CD4-positive, alpha-beta T cell (primary cell): ENCODE measurements at regions not wholly inside any gene's neighbourhood (a gene's known extent, or its start where the extent isn't known, plus 50 kb on each side); places are given as distances from the start of the nearest gene placed in this dataset.

Experiments used
- ATAC-seq: fragments of 200-7000 bp; cut with Tn5 transposase; one replicate; pipeline ENCODE4 v1.10.0; 2022; ENCODE audit warnings: mild to moderate bottlenecking; ENCODE audit not compliant: poor library complexity
- CTCF ChIA-PET: fragments of 350-600 bp; sonication (Branson Sonifier 250); formaldehyde crosslinking; loops from one replicate; lab custom pipeline; 2021; ENCODE audit warnings: antibody characterized with exemption, inconsistent platforms; lab: Charles Lee
- POLR2A ChIA-PET: fragments of 350-600 bp; sonication (Branson Sonifier 250); formaldehyde crosslinking; loops from one replicate; lab custom pipeline; 2021; ENCODE audit warnings: antibody characterized with exemption, inconsistent platforms; lab: Charles Lee
- DNase-seq, 14 experiments: peaks; one replicate each; pipeline ENCODE4 v3.0.0-alpha.2; 2013 to 2020; ENCODE audit warnings: mixed read lengths in 2 of 14
- H3K27ac ChIP-seq, 2 donors: one replicate each; pipeline versions ENCODE4 v1.5.1 to v1.7.0; 2013; ENCODE audit warnings: low read length in 2 of 2, low read depth in 1 of 2, mild to moderate bottlenecking in 1 of 2
- H3K27me3 ChIP-seq, 2 experiments: 1 replicate in 1 of 2; 2 replicates in 1 of 2; pipeline versions ENCODE4 v1.6.1 to v1.7.0; 2013; ENCODE audit warnings: low read length in 2 of 2, control low read depth in 1 of 2, mild to moderate bottlenecking in 1 of 2, moderate library complexity in 1 of 2; ENCODE audit not compliant: insufficient read depth in 2 of 2, control insufficient read depth in 1 of 2
- H3K36me3 ChIP-seq: one replicate; pipeline ENCODE4 v1.6.1; 2013; ENCODE audit warnings: low read length, control low read depth; ENCODE audit not compliant: insufficient read depth
- H3K4me1 ChIP-seq: one replicate; pipeline ENCODE4 v1.6.1; 2013; ENCODE audit warnings: low read length, control low read depth; ENCODE audit not compliant: insufficient read depth
- H3K4me3 ChIP-seq: one replicate; pipeline ENCODE4 v1.5.1; 2013; ENCODE audit warnings: mild to moderate bottlenecking, low read length, moderate library complexity
- H3K9me3 ChIP-seq, 2 experiments: 1 replicate in 1 of 2; 2 replicates in 1 of 2; pipeline versions ENCODE4 v1.6.1 to v1.7.0; 2013; ENCODE audit warnings: low read length in 2 of 2, mild to moderate bottlenecking in 2 of 2, control low read depth in 1 of 2, moderate library complexity in 1 of 2; ENCODE audit not compliant: control insufficient read depth in 1 of 2, insufficient read depth in 1 of 2
- H3K27ac Mint-ChIP-seq: one replicate; pipeline ENCODE4 v1.8.0; 2020; ENCODE audit warnings: mixed read lengths
- H3K27me3 Mint-ChIP-seq: one replicate; pipeline ENCODE4 v1.8.0; 2021; ENCODE audit warnings: mixed read lengths
- H3K36me3 Mint-ChIP-seq: one replicate; pipeline ENCODE4 v1.8.0; 2021; ENCODE audit warnings: low read depth, mixed read lengths
- H3K4me1 Mint-ChIP-seq: one replicate; pipeline ENCODE4 v1.8.0; 2021; ENCODE audit warnings: low read depth, mixed read lengths
- H3K4me3 Mint-ChIP-seq: one replicate; pipeline ENCODE4 v1.8.0; 2020; ENCODE audit warnings: mild to moderate bottlenecking, mixed read lengths
- H3K9me3 Mint-ChIP-seq: one replicate; pipeline ENCODE4 v1.8.0; 2020; ENCODE audit warnings: mixed read lengths
- CTCF ChIP-seq: fragments of 200-600 bp; IDR thresholded peaks from one replicate; pipeline ENCODE4 v1.8.0; 2022; ENCODE audit warnings: antibody characterized with exemption, mild to moderate bottlenecking
- intact Hi-C, 2 experiments: fragments of 100-400 bp; cut with DNase I in 1 of 2; cut with micrococcal nuclease in 1 of 2; formaldehyde crosslinking; loops; one replicate each; pipeline versions ENCODE4 v1.15.1 to v1.9.0; 2023 to 2025; cut with DNase I, micrococcal nuclease

DNA sequence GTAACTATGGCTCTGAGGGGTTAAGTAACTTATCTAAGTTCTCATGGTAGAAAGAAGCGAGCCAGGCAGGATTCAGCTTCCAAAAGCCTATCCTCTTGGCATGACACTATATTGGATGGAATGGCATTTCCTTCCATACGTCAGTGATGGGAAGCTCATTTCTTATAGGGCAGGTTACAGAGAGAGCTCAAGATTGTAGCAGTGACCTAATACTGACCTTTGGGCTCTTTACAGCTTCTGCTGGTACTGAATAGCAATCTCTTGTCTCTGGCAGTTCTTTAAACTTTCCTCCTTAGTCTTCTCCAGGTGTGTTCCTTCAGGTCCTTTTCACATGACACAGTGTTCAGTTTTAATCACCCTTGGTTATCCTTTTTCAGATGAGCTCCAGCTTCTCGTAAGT lies 133.0 kb downstream of the HRH4 start:
- Mint-ChIP-seq H3K27ac (no peak overlapping the region), H3K36me3 (no peaks in the 10 kb centered on the region), H3K4me1 (no peaks in the 10 kb centered on the region), H3K9me3 (no peaks in the 10 kb centered on the region), H3K4me3 (no peak overlapping the region), H3K27me3 (peaks cover 6% of the 10 kb centered on the region)
- intact Hi-C loops, result no loop called here
- ChIA-PET POLR2A (no interaction called here), CTCF (no interaction called here)
- no peak for TF ChIP-seq CTCF
- no peaks in the 10 kb centered on the region for H3K36me3 ChIP-seq
- H3K4me3 ChIP-seq, result no peak overlapping the region
- no peaks in the 10 kb centered on the region for H3K27me3 ChIP-seq
- ATAC-seq (no peak), DNase-seq (no peak)
- H3K27ac ChIP-seq, result no peak overlapping the region
- no peaks in the 10 kb centered on the region for H3K4me1 ChIP-seq
- H3K9me3 ChIP-seq, result no peaks in the 10 kb centered on the region

GRCh38 chr18:24593886-24594285 lies 133.4 kb downstream of the HRH4 start:
- H3K9me3 ChIP-seq, result no peaks in the 10 kb centered on the region
- H3K36me3 Mint-ChIP-seq, result no peaks in the 10 kb centered on the region
- ATAC-seq (no peak), DNase-seq (no peak)
- H3K4me3 Mint-ChIP-seq, result no peak overlapping the region
- H3K27ac Mint-ChIP-seq, result no peak overlapping the region
- no peaks in the 10 kb centered on the region for H3K36me3 ChIP-seq
- no peak for TF ChIP-seq CTCF
- POLR2A ChIA-PET, result no interaction called here
- no peaks in the 10 kb centered on the region for H3K4me1 ChIP-seq
- intact Hi-C loops, result no loop called here
- CTCF ChIA-PET, result no interaction called here
- no peaks in the 10 kb centered on the region for H3K27me3 ChIP-seq
- H3K4me3 ChIP-seq, result no peak overlapping the region
- H3K9me3 Mint-ChIP-seq, result no peaks in the 10 kb centered on the region
- H3K27ac ChIP-seq, result no peak overlapping the region
- no peaks in the 10 kb centered on the region for H3K4me1 Mint-ChIP-seq
- peaks cover 10% of the 10 kb centered on the region for H3K27me3 Mint-ChIP-seq

- no peak overlapping the region for H3K27ac Mint-ChIP-seq
- ATAC-seq (no peak), DNase-seq (no peak)
- H3K27me3 Mint-ChIP-seq, result peaks cover 16% of the 10 kb centered on the region
- H3K4me3 ChIP-seq, result no peak overlapping the region
- ChIA-PET POLR2A (no interaction called here), CTCF (no interaction called here)
- no peaks in the 10 kb centered on the region for H3K9me3 Mint-ChIP-seq
- H3K4me1 ChIP-seq, result no peaks in the 10 kb centered on the region
- H3K4me1 Mint-ChIP-seq, result no peaks in the 10 kb centered on the region
- no peak for TF ChIP-seq CTCF
- no peak overlapping the region for H3K27ac ChIP-seq
- no peaks in the 10 kb centered on the region for H3K36me3 Mint-ChIP-seq
- H3K36me3 ChIP-seq, result no peaks in the 10 kb centered on the region
- no peaks in the 10 kb centered on the region for H3K9me3 ChIP-seq
- peaks cover 0 to 4% of the 10 kb centered on the region in 2 experiments for H3K27me3 ChIP-seq
- intact Hi-C loops, result no loop called here
- H3K4me3 Mint-ChIP-seq, result no peak overlapping the region
Measured at GRCh38 chr18:24595561-24596031, 135.2 kb downstream of the HRH4 start.
